ENCODE measurements at regions not wholly inside any gene's neighbourhood (a gene's known extent, or its start where the extent isn't known, plus 50 kb on each side); places are given as distances from the start of the nearest gene placed in this dataset.

GRCh38 chr10:125444790-125445189, 238.2 kb downstream of the TEX36 start:
- Histone ChIP-seq H4K20me1 (ENCODE audit: control insufficient read depth, extremely low read depth, insufficient read depth, low read length) (no peaks in the 10 kb centered on the region), H3K9me1 (ENCODE audit: control insufficient read depth, extremely low read depth, insufficient read depth, low read length) (no peaks in the 10 kb centered on the region), H3K4me2 (ENCODE audit: control insufficient read depth, extremely low read depth, insufficient read depth, low read depth, low read length) (no peak overlapping the region), H3K4me3 (ENCODE audit: control insufficient read depth in 2 of 3, extremely low read depth in 1 of 3, insufficient read depth in 2 of 3, low read depth in 1 of 3, low read length in 3 of 3) (no peak overlapping the region), H3K27me3 (ENCODE audit: control insufficient read depth, extremely low read depth, insufficient read depth, low read length) (peaks cover 6% of the 10 kb centered on the region), H3K9ac (ENCODE audit: control insufficient read depth, extremely low read depth, insufficient read depth, low read length) (no peak overlapping the region), H3K4me1 (ENCODE audit: control insufficient read depth, extremely low read depth, insufficient read depth, low read length) (no peaks in the 10 kb centered on the region), H2AFZ (ENCODE audit: control insufficient read depth, low read length) (no peak overlapping the region), H3K36me3 (ENCODE audit: control insufficient read depth in 2 of 2, extremely low read depth in 1 of 2, insufficient read depth in 2 of 2, low read length in 2 of 2) (no peaks in the 10 kb centered on the region), H3K79me2 (ENCODE audit: control insufficient read depth, insufficient read depth, low read length) (no peaks in the 10 kb centered on the region), H3K9me3 (ENCODE audit: control insufficient read depth, low read depth, low read length) (no peaks in the 10 kb centered on the region), H3K27ac (ENCODE audit: control insufficient read depth, insufficient read depth, low read length) (no peak overlapping the region)
- TF ChIP-seq EZH2 (IDR thresholded peaks at IDR 0.05; ENCODE audit: low read length): no peak
- TF ChIP-seq, protein P1, sequence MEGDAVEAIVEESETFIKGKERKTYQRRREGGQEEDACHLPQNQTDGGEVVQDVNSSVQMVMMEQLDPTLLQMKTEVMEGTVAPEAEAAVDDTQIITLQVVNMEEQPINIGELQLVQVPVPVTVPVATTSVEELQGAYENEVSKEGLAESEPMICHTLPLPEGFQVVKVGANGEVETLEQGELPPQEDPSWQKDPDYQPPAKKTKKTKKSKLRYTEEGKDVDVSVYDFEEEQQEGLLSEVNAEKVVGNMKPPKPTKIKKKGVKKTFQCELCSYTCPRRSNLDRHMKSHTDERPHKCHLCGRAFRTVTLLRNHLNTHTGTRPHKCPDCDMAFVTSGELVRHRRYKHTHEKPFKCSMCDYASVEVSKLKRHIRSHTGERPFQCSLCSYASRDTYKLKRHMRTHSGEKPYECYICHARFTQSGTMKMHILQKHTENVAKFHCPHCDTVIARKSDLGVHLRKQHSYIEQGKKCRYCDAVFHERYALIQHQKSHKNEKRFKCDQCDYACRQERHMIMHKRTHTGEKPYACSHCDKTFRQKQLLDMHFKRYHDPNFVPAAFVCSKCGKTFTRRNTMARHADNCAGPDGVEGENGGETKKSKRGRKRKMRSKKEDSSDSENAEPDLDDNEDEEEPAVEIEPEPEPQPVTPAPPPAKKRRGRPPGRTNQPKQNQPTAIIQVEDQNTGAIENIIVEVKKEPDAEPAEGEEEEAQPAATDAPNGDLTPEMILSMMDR (optimal IDR thresholded peaks at IDR 0.05 in 1 of 3, IDR thresholded peaks at IDR 0.05 in 1 of 3, conservative IDR thresholded peaks at IDR 0.05 in 1 of 3; ENCODE audit: extremely low read depth in 1 of 3, insufficient read depth in 2 of 3, low read length in 3 of 3): no peak
- FAIRE-seq (no peak), DNase-seq (ENCODE audit: low read depth, low spot score) (no peak)
- dilution Hi-C loops (cut with MboI; ENCODE audit: extremely low pct_ligation_motif_present, low sequenced_read_pairs): no loop called here

DNA sequence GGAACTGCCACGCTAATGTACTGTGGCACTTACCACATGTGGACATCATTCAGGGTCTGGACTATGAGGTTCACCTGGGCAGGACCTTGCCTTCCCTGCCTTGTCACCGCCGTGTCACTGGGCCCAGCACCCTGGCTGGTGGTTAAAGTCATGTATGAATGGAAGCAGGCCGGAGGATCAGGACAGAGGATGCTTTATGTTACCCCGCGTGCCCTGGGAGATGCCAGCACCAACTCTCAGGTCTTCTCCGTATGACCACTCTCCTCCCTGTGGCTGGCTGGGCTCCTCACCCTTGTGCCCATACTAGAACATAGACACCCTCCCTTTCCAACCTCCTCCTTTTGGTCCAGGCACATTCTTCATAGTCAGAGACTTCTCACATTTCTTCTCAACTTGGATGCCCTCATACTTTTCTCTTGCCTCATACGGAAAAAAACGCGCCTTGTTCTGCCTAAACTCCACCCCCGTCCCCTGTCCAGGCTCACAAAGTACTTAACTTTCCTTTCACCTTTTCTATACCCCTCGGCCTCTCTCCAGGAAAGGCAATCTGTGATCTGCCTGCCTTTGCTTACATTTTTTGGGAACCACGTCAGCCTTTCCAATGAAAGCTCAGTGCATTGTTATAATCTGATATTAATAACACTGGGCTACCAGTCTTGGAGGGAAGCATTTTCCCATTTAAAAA, 240.0 kb downstream of the TEX36 start:
- H3K4me2 ChIP-seq (ENCODE audit: control insufficient read depth, extremely low read depth, insufficient read depth, low read depth, low read length): no peak overlapping the region
- no peaks in the 10 kb centered on the region for H3K9me3 ChIP-seq (ENCODE audit: control insufficient read depth, low read depth, low read length)
- H3K27me3 ChIP-seq (ENCODE audit: control insufficient read depth, extremely low read depth, insufficient read depth, low read length): peaks cover 6% of the 10 kb centered on the region
- H3K36me3 ChIP-seq (ENCODE audit: control insufficient read depth in 2 of 2, extremely low read depth in 1 of 2, insufficient read depth in 2 of 2, low read length in 2 of 2): no peaks in the 10 kb centered on the region
- TF ChIP-seq, protein P1 (optimal IDR thresholded peaks at IDR 0.05 in 1 of 3, IDR thresholded peaks at IDR 0.05 in 1 of 3, conservative IDR thresholded peaks at IDR 0.05 in 1 of 3; ENCODE audit: extremely low read depth in 1 of 3, insufficient read depth in 2 of 3, low read length in 3 of 3): no peak
- TF ChIP-seq EZH2 (IDR thresholded peaks at IDR 0.05; ENCODE audit: low read length): no peak
- dilution Hi-C loops (cut with MboI; ENCODE audit: extremely low pct_ligation_motif_present, low sequenced_read_pairs): no loop called here
- H3K9me1 ChIP-seq (ENCODE audit: control insufficient read depth, extremely low read depth, insufficient read depth, low read length): no peaks in the 10 kb centered on the region
- FAIRE-seq (no peak), DNase-seq (ENCODE audit: low read depth, low spot score) (no peak)
- no peak overlapping the region for H3K27ac ChIP-seq (ENCODE audit: control insufficient read depth, insufficient read depth, low read length)
- no peak overlapping the region for H2AFZ ChIP-seq (ENCODE audit: control insufficient read depth, low read length)
- no peak overlapping the region for H3K4me3 ChIP-seq (ENCODE audit: control insufficient read depth in 2 of 3, extremely low read depth in 1 of 3, insufficient read depth in 2 of 3, low read depth in 1 of 3, low read length in 3 of 3)
- H3K79me2 ChIP-seq (ENCODE audit: control insufficient read depth, insufficient read depth, low read length): no peaks in the 10 kb centered on the region
- H3K4me1 ChIP-seq (ENCODE audit: control insufficient read depth, extremely low read depth, insufficient read depth, low read length): no peaks in the 10 kb centered on the region
- H4K20me1 ChIP-seq (ENCODE audit: control insufficient read depth, extremely low read depth, insufficient read depth, low read length): no peaks in the 10 kb centered on the region
- H3K9ac ChIP-seq (ENCODE audit: control insufficient read depth, extremely low read depth, insufficient read depth, low read length): no peak overlapping the region

Measured in keratinocyte (primary cell).